Mesendoderm (in vitro differentiated cells): ENCODE measurements at regions not wholly inside any gene's neighbourhood (a gene's known extent, or its start where the extent isn't known, plus 50 kb on each side); places are given as distances from the start of the nearest gene placed in this dataset.
A peak's percentile ranks its signal among the peaks of the same experiment; 100 is the strongest.

Experiments used
- DNase-seq: peaks from one replicate; pipeline ENCODE4 v3.0.0; 2013
- H2AK5ac ChIP-seq: 2 replicates; pipeline ENCODE4 v1.6.1; 2013; ENCODE audit warnings: low read length, inconsistent platforms
- H2BK120ac ChIP-seq: 2 replicates; pipeline ENCODE4 v1.6.1; 2013; ENCODE audit warnings: low read depth, mild to moderate bottlenecking, low read length, moderate library complexity, mixed read lengths
- H2BK15ac ChIP-seq: replicated peaks from 2 replicates; pipeline ENCODE4 v1.6.1; 2013; ENCODE audit warnings: low read depth, mild to moderate bottlenecking, moderate library complexity
- H2BK5ac ChIP-seq: 2 replicates; pipeline ENCODE4 v1.6.1; 2013; ENCODE audit warnings: low read length, inconsistent platforms
- H3K18ac ChIP-seq: 2 replicates; pipeline ENCODE4 v1.6.1; 2013; ENCODE audit warnings: mild to moderate bottlenecking, low read length, mixed read lengths
- H3K23ac ChIP-seq: one replicate; pipeline ENCODE4 v1.6.1; 2013; ENCODE audit warnings: low read length
- H3K27ac ChIP-seq: 2 replicates; pipeline ENCODE4 v1.5.1; 2013; ENCODE audit warnings: low read depth, mild to moderate bottlenecking, inconsistent platforms, low read length, moderate library complexity
- H3K27me3 ChIP-seq: 2 replicates; pipeline ENCODE4 v1.6.1; 2013; ENCODE audit warnings: low read length, control low read depth, mild to moderate bottlenecking, inconsistent platforms; ENCODE audit not compliant: insufficient read depth, poor library complexity
- H3K36me3 ChIP-seq: 2 replicates; pipeline ENCODE4 v1.6.1; 2013; ENCODE audit warnings: low read length, inconsistent platforms; ENCODE audit not compliant: control insufficient read depth, insufficient read depth
- H3K4ac ChIP-seq: one replicate; pipeline ENCODE4 v1.6.1; 2013; ENCODE audit warnings: low read depth, mild to moderate bottlenecking, low read length, moderate library complexity
- H3K4me1 ChIP-seq: 2 replicates; pipeline ENCODE4 v1.6.1; 2013; ENCODE audit warnings: low read depth, low read length, inconsistent platforms; ENCODE audit not compliant: control insufficient read depth
- H3K4me2 ChIP-seq: 2 replicates; pipeline ENCODE4 v1.6.1; 2013; ENCODE audit warnings: low read length
- H3K4me3 ChIP-seq: 2 replicates; pipeline ENCODE4 v1.5.1; 2013; ENCODE audit warnings: mild to moderate bottlenecking, low read length
- H3K56ac ChIP-seq: one replicate; pipeline ENCODE4 v1.6.1; 2013; ENCODE audit warnings: low read length
- H3K79me1 ChIP-seq: 2 replicates; pipeline ENCODE4 v1.6.1; 2013; ENCODE audit warnings: low read length, inconsistent platforms
- H3K79me2 ChIP-seq: 2 replicates; pipeline ENCODE4 v1.6.1; 2013; ENCODE audit warnings: mild to moderate bottlenecking, low read length; ENCODE audit not compliant: control insufficient read depth, insufficient read depth
- H3K9ac ChIP-seq: 2 replicates; pipeline ENCODE4 v1.6.1; 2013; ENCODE audit warnings: low read length, inconsistent platforms
- H4K5ac ChIP-seq: one replicate; pipeline ENCODE4 v1.6.1; 2013; ENCODE audit warnings: low read length
- H4K8ac ChIP-seq: one replicate; pipeline ENCODE4 v1.6.1; 2013; ENCODE audit warnings: low read depth, mild to moderate bottlenecking, control low read depth, low read length, moderate library complexity
- WGBS: extraction: QIAGEN DNeasy Blood & Tissue Kit; methylation state at CpG from one replicate; pipeline ENCODE4 v1.1.7; 2013; ENCODE audit warnings: low lambda C conversion rate, missing lambda C conversion rate; ENCODE audit not compliant: insufficient coverage; ENCODE audit errors: extremely low coverage; 5-methylcytosine and 5-hydroxymethylcytosine counted together

DNA sequence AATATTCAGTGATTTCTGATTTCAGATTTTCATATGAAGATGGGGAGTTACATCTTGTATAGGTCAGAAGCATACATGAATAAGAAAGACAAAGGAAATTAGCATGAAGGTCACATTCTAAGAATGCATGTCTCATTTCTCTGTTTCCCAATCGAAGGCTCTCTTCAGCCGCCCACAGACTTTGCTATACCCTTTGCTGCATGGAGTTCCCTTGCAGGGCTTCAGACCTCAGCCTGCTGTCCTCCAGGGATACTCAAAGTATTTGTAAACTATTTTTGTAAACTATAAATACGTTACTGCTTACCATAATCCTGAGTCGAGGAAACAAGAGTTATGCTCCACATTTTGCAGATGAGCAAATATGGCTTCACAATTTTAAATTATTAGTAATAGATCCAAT lies 738.4 kb downstream of the PCDH18 start:
- Histone ChIP-seq H3K27ac (no peak overlapping the region), H2BK120ac (no peak overlapping the region), H2BK15ac (no peak overlapping the region), H3K18ac (no peak overlapping the region), H3K4me1 (no peaks in the 10 kb centered on the region), H3K36me3 (no peaks in the 10 kb centered on the region), H3K4me2 (no peak overlapping the region), H3K4ac (no peak overlapping the region), H4K5ac (no peak overlapping the region), H3K4me3 (no peak overlapping the region), H3K56ac (no peak overlapping the region), H3K23ac (no peak overlapping the region), H3K79me2 (no peaks in the 10 kb centered on the region), H4K8ac (no peak overlapping the region), H3K9ac (no peak overlapping the region), H2BK5ac (no peak overlapping the region), H2AK5ac (no peak overlapping the region), H3K79me1 (no peaks in the 10 kb centered on the region), H3K27me3 (no peaks in the 10 kb centered on the region)
- no CpG with 5 or more reads among the region's 4 CpGs for WGBS
- no peak for DNase-seq

GRCh38 chr4:136784326-136784725 lies 748.0 kb downstream of the PCDH18 start:
- Histone ChIP-seq H3K79me2 (no peaks in the 10 kb centered on the region), H3K56ac (no peak overlapping the region), H3K4ac (no peak overlapping the region), H3K4me1 (no peaks in the 10 kb centered on the region), H2BK15ac (no peak overlapping the region), H2AK5ac (no peak overlapping the region), H3K27ac (no peak overlapping the region), H3K27me3 (no peaks in the 10 kb centered on the region), H3K4me2 (no peak overlapping the region), H4K8ac (no peak overlapping the region), H2BK5ac (no peak overlapping the region), H3K36me3 (no peaks in the 10 kb centered on the region), H3K9ac (no peak overlapping the region), H3K18ac (no peak overlapping the region), H4K5ac (no peak overlapping the region), H3K4me3 (no peak overlapping the region), H3K79me1 (no peaks in the 10 kb centered on the region), H3K23ac (no peak overlapping the region), H2BK120ac (no peak overlapping the region)
- no peak for DNase-seq
- WGBS: no CpG with 5 or more reads among the region's 1 CpG

DNA sequence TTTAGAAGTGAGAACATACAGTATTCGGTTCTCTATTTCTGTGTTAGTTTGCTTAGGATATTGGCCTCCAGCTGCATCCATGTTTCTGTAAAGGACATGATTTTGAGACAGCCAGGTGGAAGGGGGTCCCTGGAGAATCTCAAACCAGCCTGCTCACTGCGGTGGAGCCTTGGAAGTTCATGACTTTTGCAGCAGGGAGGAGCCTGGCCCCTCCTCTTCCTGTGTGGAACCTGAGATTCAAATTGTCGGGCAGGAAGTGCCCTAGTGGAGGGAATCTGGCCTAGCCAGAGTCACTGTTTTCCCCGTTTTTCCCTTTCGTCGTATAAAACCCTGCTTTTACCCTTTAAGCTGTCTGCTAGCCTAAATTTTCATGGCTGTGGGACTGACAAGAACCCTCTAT lies 762.6 kb downstream of the PCDH18 start:
- DNase-seq: no peak
- H3K79me2 ChIP-seq: no peaks in the 10 kb centered on the region
- H3K4ac ChIP-seq: no peak overlapping the region
- H2BK15ac ChIP-seq: no peak overlapping the region
- H3K4me2 ChIP-seq: no peak overlapping the region
- no CpG with 5 or more reads among the region's 6 CpGs for WGBS
- H3K27me3 ChIP-seq: no peaks in the 10 kb centered on the region
- no peak overlapping the region for H3K23ac ChIP-seq
- H3K36me3 ChIP-seq: no peaks in the 10 kb centered on the region
- H3K27ac ChIP-seq: no peak overlapping the region
- no peak overlapping the region for H4K8ac ChIP-seq
- no peak overlapping the region for H3K56ac ChIP-seq
- H3K9ac ChIP-seq: no peak overlapping the region
- no peaks in the 10 kb centered on the region for H3K79me1 ChIP-seq
- no peaks in the 10 kb centered on the region for H3K4me1 ChIP-seq
- no peak overlapping the region for H2AK5ac ChIP-seq
- no peak overlapping the region for H4K5ac ChIP-seq
- H2BK120ac ChIP-seq: no peak overlapping the region
- no peak overlapping the region for H3K4me3 ChIP-seq
- H2BK5ac ChIP-seq: no peak overlapping the region
- H3K18ac ChIP-seq: no peak overlapping the region

GRCh38 chr4:136768925-136769275 lies 763.4 kb downstream of the PCDH18 start:
- H2BK15ac ChIP-seq: no peak overlapping the region
- no peak overlapping the region for H3K18ac ChIP-seq
- no peak overlapping the region for H3K56ac ChIP-seq
- H3K4me3 ChIP-seq: no peak overlapping the region
- H4K5ac ChIP-seq: no peak overlapping the region
- H2BK5ac ChIP-seq: no peak overlapping the region
- no CpG with 5 or more reads among the region's 1 CpG for WGBS
- H3K27ac ChIP-seq: no peak overlapping the region
- no peaks in the 10 kb centered on the region for H3K4me1 ChIP-seq
- peak; percentile 48 for DNase-seq
- no peak overlapping the region for H3K23ac ChIP-seq
- H3K4ac ChIP-seq: no peak overlapping the region
- H3K79me1 ChIP-seq: no peaks in the 10 kb centered on the region
- H3K9ac ChIP-seq: no peak overlapping the region
- no peak overlapping the region for H2AK5ac ChIP-seq
- H2BK120ac ChIP-seq: no peak overlapping the region
- no peaks in the 10 kb centered on the region for H3K36me3 ChIP-seq
- H3K4me2 ChIP-seq: no peak overlapping the region
- no peak overlapping the region for H4K8ac ChIP-seq
- H3K79me2 ChIP-seq: no peaks in the 10 kb centered on the region
- H3K27me3 ChIP-seq: no peaks in the 10 kb centered on the region

- H4K5ac ChIP-seq: no peak overlapping the region
- H3K4me3 ChIP-seq: no peak overlapping the region
- H3K27ac ChIP-seq: no peak overlapping the region
- no peaks in the 10 kb centered on the region for H3K79me1 ChIP-seq
- no CpG with 5 or more reads among the region's 3 CpGs for WGBS
- H3K4me2 ChIP-seq: no peak overlapping the region
- H3K4me1 ChIP-seq: no peaks in the 10 kb centered on the region
- H4K8ac ChIP-seq: no peak overlapping the region
- no peak overlapping the region for H2BK5ac ChIP-seq
- H3K27me3 ChIP-seq: no peaks in the 10 kb centered on the region
- H2AK5ac ChIP-seq: no peak overlapping the region
- no peak overlapping the region for H3K56ac ChIP-seq
- H2BK15ac ChIP-seq: no peak overlapping the region
- H3K9ac ChIP-seq: no peak overlapping the region
- no peak overlapping the region for H3K18ac ChIP-seq
- no peak overlapping the region for H3K4ac ChIP-seq
- no peaks in the 10 kb centered on the region for H3K79me2 ChIP-seq
- no peaks in the 10 kb centered on the region for H3K36me3 ChIP-seq
- DNase-seq: no peak
- H3K23ac ChIP-seq: no peak overlapping the region
- H2BK120ac ChIP-seq: no peak overlapping the region
Observed at GRCh38 chr4:136768213-136768924, 763.9 kb downstream of the PCDH18 start.

DNA sequence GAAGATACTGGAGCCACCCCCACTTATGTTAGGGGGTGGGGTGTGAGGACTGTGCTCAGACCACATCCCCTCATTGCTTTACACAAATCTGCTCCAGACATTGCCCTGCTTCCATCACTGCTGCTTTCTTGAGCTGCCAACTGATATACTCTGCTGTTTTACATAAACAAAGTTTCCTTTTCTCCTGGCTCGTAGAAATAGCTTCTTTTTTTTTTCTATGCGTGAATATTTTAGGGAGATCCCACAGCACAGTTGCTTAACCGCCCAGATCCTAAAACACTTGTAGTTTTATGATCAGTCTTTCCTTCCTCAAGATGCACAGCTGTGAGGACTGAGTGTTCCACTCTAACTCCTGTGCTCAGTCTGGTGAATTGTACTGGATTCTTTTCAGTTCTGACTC lies 768.4 kb downstream of the PCDH18 start:
- WGBS: no CpG with 5 or more reads among the region's 3 CpGs
- no peak overlapping the region for H3K9ac ChIP-seq
- H3K27me3 ChIP-seq: no peaks in the 10 kb centered on the region

More for the DNA sequence above, 768.4 kb downstream of the PCDH18 start:
- no peak overlapping the region for H3K4ac ChIP-seq
- H3K27ac ChIP-seq: no peak overlapping the region
- H3K79me2 ChIP-seq: no peaks in the 10 kb centered on the region
- H3K79me1 ChIP-seq: no peaks in the 10 kb centered on the region
- H4K5ac ChIP-seq: peak overlapping the region; percentile 11
- H3K4me3 ChIP-seq: no peak overlapping the region
- no peak overlapping the region for H3K4me2 ChIP-seq
- H2BK15ac ChIP-seq: no peak overlapping the region
- no peak overlapping the region for H3K56ac ChIP-seq
- DNase-seq: no peak
- H2BK5ac ChIP-seq: no peak overlapping the region
- no peak overlapping the region for H2AK5ac ChIP-seq
- H4K8ac ChIP-seq: no peak overlapping the region
- no peak overlapping the region for H3K23ac ChIP-seq
- H3K4me1 ChIP-seq: no peaks in the 10 kb centered on the region
- H2BK120ac ChIP-seq: no peak overlapping the region
- no peaks in the 10 kb centered on the region for H3K36me3 ChIP-seq
- H3K18ac ChIP-seq: peak overlapping the region; percentile 70
